IPS-18a (cell line): ENCODE measurements at regions not wholly inside any gene's neighbourhood (a gene's known extent, or its start where the extent isn't known, plus 50 kb on each side); places are given as distances from the start of the nearest gene placed in this dataset.
"Not testable (repeated sequence)": the region's sequence is repeated elsewhere in the genome, so short reads cannot be mapped to it uniquely, and the experiment has no call there.

Source experiments
- H3K27ac ChIP-seq: one replicate; pipeline ENCODE4 v1.5.1; 2013; ENCODE audit warnings: low read length
- H3K27me3 ChIP-seq: one replicate; pipeline ENCODE4 v1.6.1; 2013; ENCODE audit warnings: mild to moderate bottlenecking, low read length; ENCODE audit not compliant: control insufficient read depth, insufficient read depth
- H3K36me3 ChIP-seq: one replicate; pipeline ENCODE4 v1.6.1; 2013; ENCODE audit warnings: low read depth, low read length; ENCODE audit not compliant: control insufficient read depth
- H3K4me1 ChIP-seq: one replicate; pipeline ENCODE4 v1.6.1; 2013; ENCODE audit warnings: low read depth, low read length; ENCODE audit not compliant: control insufficient read depth
- H3K4me3 ChIP-seq: one replicate; pipeline ENCODE4 v1.5.1; 2013; ENCODE audit warnings: low read length
- H3K9ac ChIP-seq: one replicate; pipeline ENCODE4 v1.6.1; 2013; ENCODE audit warnings: mild to moderate bottlenecking, low read length, moderate library complexity
- H3K9me3 ChIP-seq: one replicate; pipeline ENCODE4 v1.6.1; 2013; ENCODE audit warnings: low read depth, low read length; ENCODE audit not compliant: control insufficient read depth

- not testable (repeated sequence) for H3K4me1 ChIP-seq, H3K27me3 ChIP-seq, H3K4me3 ChIP-seq, H3K9ac ChIP-seq, H3K36me3 ChIP-seq, H3K27ac ChIP-seq
- peaks cover 16% of the 10 kb centered on the region for H3K9me3 ChIP-seq
Measured at GRCh38 chr12:84103886-84104285, 808.7 kb downstream of the SLC6A15 start.

- not testable (repeated sequence) for H3K4me1 ChIP-seq, H3K36me3 ChIP-seq, H3K4me3 ChIP-seq, H3K27ac ChIP-seq, H3K9ac ChIP-seq, H3K27me3 ChIP-seq
- H3K9me3 ChIP-seq = peaks cover 18% of the 10 kb centered on the region
Measured at GRCh38 chr12:84101963-84102362, 810.6 kb downstream of the SLC6A15 start.

- H3K27me3 ChIP-seq, H3K4me3 ChIP-seq, H3K36me3 ChIP-seq, H3K4me1 ChIP-seq, H3K9ac ChIP-seq, H3K27ac ChIP-seq: not testable (repeated sequence)
- H3K9me3 ChIP-seq = peaks cover 20% of the 10 kb centered on the region
Measured at GRCh38 chr12:84099591-84099990, 813.0 kb downstream of the SLC6A15 start.

GRCh38 chr12:84091651-84092050, 820.9 kb downstream of the SLC6A15 start:
- H3K27me3 ChIP-seq = no peaks in the 10 kb centered on the region
- H3K4me3 ChIP-seq = no peak overlapping the region
- no peaks in the 10 kb centered on the region for H3K36me3 ChIP-seq
- no peaks in the 10 kb centered on the region for H3K4me1 ChIP-seq
- no peaks in the 10 kb centered on the region for H3K9me3 ChIP-seq
- H3K9ac ChIP-seq = no peak overlapping the region
- no peak overlapping the region for H3K27ac ChIP-seq

- Histone ChIP-seq H3K27me3 (no peaks in the 10 kb centered on the region), H3K9ac (no peak overlapping the region), H3K4me3 (no peak overlapping the region), H3K4me1 (no peaks in the 10 kb centered on the region), H3K27ac (no peak overlapping the region), H3K9me3 (no peaks in the 10 kb centered on the region), H3K36me3 (no peaks in the 10 kb centered on the region)
Measured at GRCh38 chr12:84089356-84089755, 823.2 kb downstream of the SLC6A15 start.

GRCh38 chr12:84085046-84085445, 827.6 kb downstream of the SLC6A15 start:
- H3K4me1 ChIP-seq = no peaks in the 10 kb centered on the region
- no peak overlapping the region for H3K4me3 ChIP-seq
- H3K27ac ChIP-seq = no peak overlapping the region
- no peaks in the 10 kb centered on the region for H3K27me3 ChIP-seq
- no peaks in the 10 kb centered on the region for H3K36me3 ChIP-seq
- no peaks in the 10 kb centered on the region for H3K9me3 ChIP-seq
- no peak overlapping the region for H3K9ac ChIP-seq

- Histone ChIP-seq H3K9me3 (no peaks in the 10 kb centered on the region), H3K4me3 (no peak overlapping the region), H3K27me3 (no peaks in the 10 kb centered on the region), H3K9ac (no peak overlapping the region), H3K36me3 (no peaks in the 10 kb centered on the region), H3K27ac (no peak overlapping the region), H3K4me1 (no peaks in the 10 kb centered on the region)
Measured at GRCh38 chr12:84079626-84080025, 833.0 kb downstream of the SLC6A15 start.

- Histone ChIP-seq H3K4me1 (no peaks in the 10 kb centered on the region), H3K27ac (no peak overlapping the region), H3K4me3 (no peak overlapping the region), H3K27me3 (no peaks in the 10 kb centered on the region), H3K9me3 (no peaks in the 10 kb centered on the region), H3K36me3 (no peaks in the 10 kb centered on the region), H3K9ac (no peak overlapping the region)
Measured at GRCh38 chr12:84077679-84078078, 834.9 kb downstream of the SLC6A15 start.

- Histone ChIP-seq H3K27me3 (no peaks in the 10 kb centered on the region), H3K9ac (no peak overlapping the region), H3K4me3 (no peak overlapping the region), H3K9me3 (no peaks in the 10 kb centered on the region), H3K36me3 (no peaks in the 10 kb centered on the region), H3K4me1 (no peaks in the 10 kb centered on the region), H3K27ac (no peak overlapping the region)
Measured at GRCh38 chr12:84075991-84076390, 836.6 kb downstream of the SLC6A15 start.

- no peaks in the 10 kb centered on the region for H3K27me3 ChIP-seq
- no peaks in the 10 kb centered on the region for H3K4me1 ChIP-seq
- no peak overlapping the region for H3K27ac ChIP-seq
- H3K36me3 ChIP-seq = no peaks in the 10 kb centered on the region
- no peak overlapping the region for H3K9ac ChIP-seq
- H3K4me3 ChIP-seq = no peak overlapping the region
- H3K9me3 ChIP-seq = no peaks in the 10 kb centered on the region
Measured at GRCh38 chr12:84073401-84073800, 839.2 kb downstream of the SLC6A15 start.

- Histone ChIP-seq H3K27ac (no peak overlapping the region), H3K4me1 (no peaks in the 10 kb centered on the region), H3K9ac (no peak overlapping the region), H3K36me3 (no peaks in the 10 kb centered on the region), H3K9me3 (no peaks in the 10 kb centered on the region), H3K27me3 (no peaks in the 10 kb centered on the region), H3K4me3 (no peak overlapping the region)
Measured at GRCh38 chr12:84072961-84073360, 839.6 kb downstream of the SLC6A15 start.

GRCh38 chr12:84070292-84070691, 842.3 kb downstream of the SLC6A15 start:
- Histone ChIP-seq H3K4me3 (no peak overlapping the region), H3K9me3 (no peaks in the 10 kb centered on the region), H3K9ac (no peak overlapping the region), H3K4me1 (no peaks in the 10 kb centered on the region), H3K27ac (no peak overlapping the region), H3K36me3 (no peaks in the 10 kb centered on the region), H3K27me3 (no peaks in the 10 kb centered on the region)
